Putamen (tissue), 1 donor: ENCODE measurements at regions not wholly inside any gene's neighbourhood (a gene's known extent, or its start where the extent isn't known, plus 50 kb on each side); places are given as distances from the start of the nearest gene placed in this dataset.
A peak's percentile ranks its signal among the peaks of the same experiment; 100 is the strongest.

Source experiments
- DNase-seq: peaks from one replicate; pipeline ENCODE4 v3.0.0-alpha.2; 2016; ENCODE audit warnings: low spot score

- DNase-seq, result no peak
Observed at GRCh38 chr2:79355569-79355968, 157.3 kb upstream of the CTNNA2 start.

DNA sequence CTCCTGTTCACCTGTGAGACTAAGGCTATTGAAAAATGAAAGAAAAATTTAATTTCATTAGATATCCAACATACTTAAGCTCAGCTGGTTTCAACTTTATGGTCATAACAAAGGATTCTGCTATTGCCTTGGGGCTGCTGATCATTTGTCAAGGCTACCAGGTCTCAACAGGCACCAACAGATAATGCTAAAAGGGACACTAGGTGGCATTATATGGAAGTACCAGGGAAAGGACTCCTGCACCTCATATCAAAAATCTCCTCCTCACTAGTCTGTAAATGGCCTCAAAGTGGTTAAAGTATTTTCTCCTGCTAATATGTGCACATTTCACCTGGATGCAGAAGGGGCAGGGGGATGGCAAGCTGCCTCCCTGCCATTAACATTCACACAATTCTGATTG, 167.9 kb upstream of the REG3A start:
- no peak for DNase-seq

GRCh38 chr2:79320871-79321270, 161.3 kb upstream of the REG3A start:
- DNase-seq, result no peak

DNA sequence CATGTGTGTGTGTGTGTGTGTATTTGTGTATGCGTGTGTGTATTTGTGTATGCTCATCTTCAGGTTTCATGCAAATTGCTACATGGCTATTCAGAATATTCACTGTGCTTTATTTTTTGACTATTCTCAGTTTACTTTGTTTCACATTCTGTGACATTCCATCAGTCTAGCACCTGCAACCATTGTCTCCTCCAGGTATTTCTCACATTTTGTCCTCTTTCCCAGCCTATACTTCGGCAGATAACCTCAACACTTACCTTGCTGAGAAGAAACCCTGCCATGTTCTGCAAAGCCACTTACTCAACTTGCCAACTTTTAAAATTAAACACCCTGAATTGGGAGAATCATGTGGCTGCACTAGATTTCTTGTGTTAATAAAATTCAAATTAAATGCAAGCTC, 135.4 kb upstream of the REG3A start:
- DNase-seq, result peak; percentile 35

- peak; percentile 25 for DNase-seq
Observed at GRCh38 chr2:79292958-79293315, 133.4 kb upstream of the REG3A start.

GRCh38 chr2:79292239-79292957, 132.8 kb upstream of the REG3A start:
- peak; percentile 46 for DNase-seq

DNA sequence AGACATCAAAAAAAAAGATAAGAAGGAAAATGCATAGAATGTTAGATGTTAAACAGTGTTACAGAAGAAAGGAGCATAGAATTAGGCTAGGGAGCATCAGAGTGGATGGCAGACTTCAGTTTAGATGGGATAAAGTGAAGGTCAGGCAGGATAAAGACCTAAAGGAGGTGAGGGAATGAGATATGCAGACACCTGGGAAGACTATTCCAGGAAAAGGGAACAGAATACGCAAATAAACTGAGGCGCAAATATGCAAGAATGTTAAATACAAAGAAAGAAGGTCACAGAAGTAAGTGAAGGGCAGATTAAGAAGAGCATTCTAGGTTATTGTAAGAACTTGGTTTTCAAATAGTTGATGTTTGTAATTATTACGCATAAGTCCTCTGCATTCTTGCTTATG, 116.3 kb upstream of the REG3A start:
- no peak for DNase-seq

DNA sequence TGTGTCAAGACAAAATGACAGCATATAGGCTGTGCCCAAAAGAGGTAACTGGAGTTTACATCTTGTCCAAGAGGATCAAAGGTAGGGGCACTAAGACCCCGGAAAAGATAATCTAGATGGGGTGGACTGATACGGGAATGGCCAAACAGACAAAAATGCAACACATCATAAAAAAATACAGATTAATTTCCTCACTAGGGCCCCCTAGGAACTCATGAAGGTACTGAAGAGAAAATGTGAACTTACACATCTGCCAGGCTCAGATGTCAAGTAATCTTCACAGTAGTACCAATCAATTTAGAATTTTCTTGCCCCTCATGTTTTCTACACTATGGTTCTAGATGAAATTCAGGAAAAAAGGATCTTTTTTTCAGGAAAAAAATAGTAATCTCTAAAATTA, 115.6 kb upstream of the REG3A start:
- DNase-seq, result no peak

DNA sequence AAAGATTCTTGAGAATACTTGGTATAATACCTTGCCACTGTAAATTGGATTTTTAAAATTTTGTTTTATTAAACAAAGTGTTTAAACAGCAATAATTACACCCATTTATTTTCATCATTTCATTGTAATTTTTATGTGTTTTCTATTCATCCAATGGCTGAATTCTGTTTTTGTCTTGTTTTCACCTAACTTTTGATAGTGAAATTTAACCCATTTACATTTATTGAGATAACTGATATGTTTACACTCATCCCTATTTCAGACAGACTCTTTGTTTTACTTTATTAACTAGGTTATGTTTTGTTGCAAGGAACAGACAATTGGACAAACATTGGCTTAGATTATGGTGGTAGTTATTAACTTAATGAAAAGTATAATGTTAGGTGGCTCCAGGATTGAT, 113.1 kb upstream of the REG3A start:
- no peak for DNase-seq

GRCh38 chr2:79271456-79271855, 111.9 kb upstream of the REG3A start:
- no peak for DNase-seq

DNA sequence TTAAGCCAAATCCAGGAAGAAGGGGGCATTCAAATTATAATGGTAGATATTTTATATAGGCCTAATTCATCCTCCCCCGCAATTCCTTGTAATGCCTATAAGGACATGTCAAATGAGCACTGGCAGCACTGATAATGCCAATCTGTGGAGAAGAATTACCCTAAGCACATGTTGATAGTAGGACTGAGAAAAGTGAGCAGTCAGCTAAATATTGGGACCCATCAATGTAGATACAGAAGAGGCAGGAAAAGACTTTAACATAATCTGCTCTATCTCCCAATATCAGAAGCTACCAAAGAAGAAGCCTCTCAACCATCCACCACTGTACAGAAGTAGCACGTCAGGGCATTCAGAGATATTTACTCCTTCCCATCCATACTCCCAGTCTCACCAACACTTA, 101.3 kb upstream of the REG3A start:
- no peak for DNase-seq

DNA sequence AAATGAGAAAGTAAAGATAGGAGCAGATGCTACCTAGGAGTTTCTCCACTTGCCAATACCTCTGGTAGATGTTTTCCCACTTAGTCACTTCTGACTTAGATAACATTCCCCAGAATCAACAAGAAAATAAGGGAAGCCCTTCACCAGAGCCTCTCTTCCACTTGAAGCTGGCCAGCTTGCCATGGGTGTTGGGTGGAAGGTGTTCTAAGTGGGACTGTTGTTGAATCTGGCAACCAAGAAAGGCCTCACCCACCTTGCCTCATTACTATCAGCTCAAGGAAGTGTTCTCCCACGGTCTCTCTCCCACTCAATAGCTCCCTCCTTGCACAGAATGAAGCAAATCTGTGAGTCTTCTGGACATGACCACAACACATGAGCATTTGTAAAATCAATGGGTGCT, 100.4 kb upstream of the REG3A start:
- no peak for DNase-seq

GRCh38 chr2:79259296-79259695, 99.7 kb upstream of the REG3A start:
- DNase-seq, result no peak

DNA sequence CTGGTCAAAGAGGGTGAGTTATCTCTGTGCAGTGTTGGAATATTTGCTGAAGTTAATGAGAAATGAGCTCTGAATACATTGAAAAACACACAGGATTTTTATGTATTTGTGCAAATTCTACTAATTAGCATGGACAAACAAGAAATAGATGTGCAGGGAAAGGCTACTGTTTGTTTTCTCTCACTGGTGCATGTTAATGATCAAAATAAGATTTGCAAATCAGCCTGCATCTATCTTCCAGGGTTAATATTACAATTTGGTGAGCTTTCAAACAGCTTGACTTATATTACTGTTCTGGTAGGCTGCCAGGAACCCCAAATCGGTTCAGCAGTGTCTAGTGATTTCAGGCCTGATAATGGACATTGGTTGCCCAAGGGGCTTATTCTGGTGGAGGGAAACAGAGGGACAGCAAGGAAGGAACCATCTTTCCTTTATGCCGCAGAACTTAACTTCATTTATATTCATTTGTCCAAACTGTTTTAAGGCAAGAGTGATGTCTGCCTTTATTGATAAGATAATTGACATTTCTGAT, 93.8 kb upstream of the REG3A start:
- DNase-seq, result no peak

- DNase-seq, result no peak
Observed at GRCh38 chr2:79250656-79251055, 91.1 kb upstream of the REG3A start.

DNA sequence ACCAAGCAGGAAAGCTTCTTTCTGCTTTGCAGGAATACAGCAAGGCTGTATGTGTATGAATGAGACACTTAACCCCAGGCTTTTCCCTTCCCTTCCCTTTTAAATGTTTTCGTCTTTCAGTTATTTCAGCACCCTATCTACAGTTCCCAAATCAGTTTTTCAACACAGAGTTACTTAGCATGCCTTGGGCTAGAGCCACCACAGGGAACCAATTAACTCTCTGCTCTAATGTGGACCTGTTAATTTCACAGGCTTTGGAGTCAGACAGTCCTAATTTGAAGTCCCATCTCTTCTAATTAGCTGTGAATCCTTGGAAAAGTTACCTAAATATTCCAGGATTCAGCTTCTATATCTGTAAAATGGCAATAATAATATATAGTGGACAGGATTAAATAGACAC, 89.2 kb upstream of the REG3A start:
- no peak for DNase-seq

GRCh38 chr2:79235135-79235534, 75.6 kb upstream of the REG3A start:
- no peak for DNase-seq

- no peak for DNase-seq
Observed at GRCh38 chr2:79223539-79223938, 64.0 kb upstream of the REG3A start.

- DNase-seq, result peak; percentile 42
Observed at GRCh38 chr2:79219383-79219988, 59.9 kb upstream of the REG3A start.

GRCh38 chr2:79210274-79210917, 50.8 kb upstream of the REG3A start:
- peak; percentile 24 for DNase-seq
